ENCODE measurements at regions not wholly inside any gene's neighbourhood (a gene's known extent, or its start where the extent isn't known, plus 50 kb on each side); places are given as distances from the start of the nearest gene placed in this dataset.
"Not testable (repeated sequence)": the region's sequence is repeated elsewhere in the genome, so short reads cannot be mapped to it uniquely, and the experiment has no call there.

- H3K27me3 ChIP-seq (ENCODE audit: control insufficient read depth, insufficient read depth, low read length): no peaks in the 10 kb centered on the region
- no peak overlapping the region for H3K27ac ChIP-seq (ENCODE audit: low read depth, low read length)
- DNase-seq (ENCODE audit: low read depth, low spot score): no peak
- TF ChIP-seq CTCF (IDR thresholded peaks at IDR 0.05; ENCODE audit: low read depth, low read length): no peak
- ChIA-PET CTCF (no interaction called here), POLR2A (no interaction called here)
- H3K9me3 ChIP-seq (ENCODE audit: control insufficient read depth, insufficient read depth, low read length): no peaks in the 10 kb centered on the region
- no peak overlapping the region for H3K4me3 ChIP-seq (ENCODE audit: low read depth, low read length)
Observed at GRCh38 chrY:12393190-12393589, 307.8 kb upstream of the USP9Y start.

DNA sequence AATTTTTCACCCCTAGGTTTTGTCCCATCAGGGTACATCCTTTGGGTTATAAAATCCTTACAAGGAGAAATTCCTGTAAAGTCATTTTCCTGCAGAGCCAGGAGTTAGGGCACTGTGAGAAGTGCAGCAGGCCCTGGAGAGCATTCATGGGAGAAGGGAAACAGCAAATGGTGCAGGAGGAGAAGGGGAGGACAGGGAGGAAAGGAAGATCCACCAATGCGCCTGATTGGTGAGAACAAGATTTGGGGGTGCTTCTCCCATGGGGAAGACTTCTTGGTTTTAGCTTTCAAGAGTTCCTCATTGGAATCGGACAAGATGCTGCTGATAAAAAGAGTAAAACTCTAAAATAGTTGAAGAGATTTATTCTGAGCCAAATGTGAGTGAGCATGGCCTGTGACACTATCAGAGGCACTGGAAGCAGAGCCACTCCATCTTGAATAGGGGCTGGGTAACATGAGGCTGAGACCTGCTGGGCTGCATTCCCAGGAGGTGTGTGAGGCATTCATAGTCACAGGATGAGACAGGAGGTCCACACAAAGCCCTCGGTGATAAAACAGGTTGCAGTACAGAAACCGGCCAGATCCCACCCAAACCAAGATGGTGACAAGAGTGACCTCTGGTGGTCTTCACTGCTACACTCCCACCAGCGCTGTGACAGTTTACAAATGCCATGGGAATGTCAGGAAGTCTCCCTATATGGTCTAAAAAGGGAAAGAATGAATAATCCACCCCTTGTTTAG, 305.5 kb upstream of the USP9Y start:
- DNase-seq (ENCODE audit: low read depth, low spot score); H3K9me3 ChIP-seq (ENCODE audit: control insufficient read depth, insufficient read depth, low read length); H3K4me3 ChIP-seq (ENCODE audit: low read depth, low read length); H3K27me3 ChIP-seq (ENCODE audit: control insufficient read depth, insufficient read depth, low read length); CTCF ChIA-PET; H3K27ac ChIP-seq (ENCODE audit: low read depth, low read length); POLR2A ChIA-PET: not testable (repeated sequence)

DNA sequence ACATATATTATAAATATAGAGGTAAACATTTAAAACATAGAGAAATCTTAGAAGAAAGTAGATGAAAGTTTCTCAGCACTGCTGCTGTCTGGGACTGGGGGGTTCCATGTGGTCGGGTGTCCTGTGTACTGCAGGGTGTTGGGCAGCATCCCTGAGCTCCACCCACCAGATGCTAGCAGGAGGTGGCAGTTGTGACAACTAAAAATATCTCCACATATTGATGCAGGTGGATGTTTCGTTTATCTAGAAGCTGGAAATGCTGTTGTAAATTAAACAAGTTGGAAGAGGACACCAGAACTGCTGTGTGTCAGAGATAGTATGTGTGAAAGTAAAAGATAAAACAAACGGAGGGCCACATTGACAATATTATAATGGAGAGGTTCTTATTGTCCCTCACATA, 297.1 kb upstream of the USP9Y start:
- no peak for DNase-seq (ENCODE audit: low read depth, low spot score)
- Histone ChIP-seq H3K27ac (ENCODE audit: low read depth, low read length) (no peak overlapping the region), H3K9me3 (ENCODE audit: control insufficient read depth, insufficient read depth, low read length) (no peaks in the 10 kb centered on the region), H3K4me3 (ENCODE audit: low read depth, low read length) (no peak overlapping the region), H3K27me3 (ENCODE audit: control insufficient read depth, insufficient read depth, low read length) (no peaks in the 10 kb centered on the region)
- CTCF ChIA-PET: no interaction called here
- POLR2A ChIA-PET: no interaction called here
- TF ChIP-seq CTCF (IDR thresholded peaks at IDR 0.05; ENCODE audit: low read depth, low read length): no peak

GRCh38 chrY:12408236-12408635, 292.8 kb upstream of the USP9Y start:
- Histone ChIP-seq H3K27ac (ENCODE audit: low read depth, low read length) (no peak overlapping the region), H3K9me3 (ENCODE audit: control insufficient read depth, insufficient read depth, low read length) (no peaks in the 10 kb centered on the region), H3K27me3 (ENCODE audit: control insufficient read depth, insufficient read depth, low read length) (no peaks in the 10 kb centered on the region), H3K4me3 (ENCODE audit: low read depth, low read length) (no peak overlapping the region)
- TF ChIP-seq CTCF (IDR thresholded peaks at IDR 0.05; ENCODE audit: low read depth, low read length): no peak
- no peak for DNase-seq (ENCODE audit: low read depth, low spot score)
- CTCF ChIA-PET: no interaction called here
- POLR2A ChIA-PET: no interaction called here

- H3K4me3 ChIP-seq (ENCODE audit: low read depth, low read length): no peak overlapping the region
- DNase-seq (ENCODE audit: low read depth, low spot score): no peak
- no peaks in the 10 kb centered on the region for H3K27me3 ChIP-seq (ENCODE audit: control insufficient read depth, insufficient read depth, low read length)
- CTCF ChIA-PET: no interaction called here
- POLR2A ChIA-PET: no interaction called here
- no peak overlapping the region for H3K27ac ChIP-seq (ENCODE audit: low read depth, low read length)
- no peaks in the 10 kb centered on the region for H3K9me3 ChIP-seq (ENCODE audit: control insufficient read depth, insufficient read depth, low read length)
- TF ChIP-seq CTCF (IDR thresholded peaks at IDR 0.05; ENCODE audit: low read depth, low read length): no peak
Observed at GRCh38 chrY:12410696-12411095, 290.3 kb upstream of the USP9Y start.
